H1 (cell line): ENCODE measurements at regions not wholly inside any gene's neighbourhood (a gene's known extent, or its start where the extent isn't known, plus 50 kb on each side); places are given as distances from the start of the nearest gene placed in this dataset.

Experiments used
- RAD21 ChIP-seq, 2 experiments: IDR thresholded peaks in 1 of 2; conservative IDR thresholded peaks in 1 of 2; 2 replicates each; pipeline ENCODE4 v1.6.1; 2011; ENCODE audit warnings: low read depth in 2 of 2, low read length in 2 of 2, improper control_type of control experiment in 1 of 2, inconsistent platforms in 1 of 2, mild to moderate bottlenecking in 1 of 2, moderate library complexity in 1 of 2

- TF ChIP-seq RAD21 (IDR thresholded peaks at IDR 0.05 in 1 of 2, conservative IDR thresholded peaks at IDR 0.05 in 1 of 2; ENCODE audit: low read depth in 2 of 2, low read length in 2 of 2), result no peak
These were observed 499.2 kb upstream of the ATP2B1 start (continued) for GRCh38 chr12:90207799-90208198.
